Fibroblast of lung (primary cell): ENCODE measurements at regions not wholly inside any gene's neighbourhood (a gene's known extent, or its start where the extent isn't known, plus 50 kb on each side); places are given as distances from the start of the nearest gene placed in this dataset.

Source experiments
- DNase-seq, 2 donors: peaks; one replicate each; pipeline versions ENCODE4 v3.0.0 to v3.0.0-alpha.2; 2010; ENCODE audit warnings: low read depth in 2 of 2
- H2AFZ ChIP-seq: 2 replicates; pipeline ENCODE4 v1.5.1; 2012; ENCODE audit warnings: low read length, control low read depth, inconsistent platforms
- H3K27ac ChIP-seq: 2 replicates; pipeline ENCODE4 v1.5.1; 2011; ENCODE audit warnings: low read length, control low read depth; ENCODE audit not compliant: insufficient read depth
- H3K27me3 ChIP-seq: 2 replicates; pipeline ENCODE4 v1.5.1; 2011; ENCODE audit warnings: mild to moderate bottlenecking, low read length; ENCODE audit not compliant: control insufficient read depth, insufficient read depth
- H3K36me3 ChIP-seq: 2 replicates; pipeline ENCODE4 v1.5.1; 2011; ENCODE audit warnings: low read length; ENCODE audit not compliant: control insufficient read depth, insufficient read depth
- H3K4me1 ChIP-seq: 2 replicates; pipeline ENCODE4 v1.5.1; 2011; ENCODE audit warnings: low read length; ENCODE audit not compliant: control insufficient read depth, insufficient read depth; ENCODE audit errors: extremely low read depth
- H3K4me2 ChIP-seq: 2 replicates; pipeline ENCODE4 v1.5.1; 2011; ENCODE audit warnings: low read length, control low read depth; ENCODE audit not compliant: insufficient read depth; ENCODE audit errors: extremely low read depth
- H3K4me3 ChIP-seq, 4 experiments: fragments of 200-600 bp in 1 of 4; sonication (generic) in 1 of 4; replicated peaks in 1 of 4; 2 replicates each; pipeline ENCODE4 v1.5.1; 2011 to 2016; ENCODE audit warnings: low read length in 4 of 4, low read depth in 3 of 4, mild to moderate bottlenecking in 3 of 4, control low read depth in 2 of 4, inconsistent platforms in 1 of 4, mixed read lengths in 1 of 4; ENCODE audit not compliant: insufficient read depth in 1 of 4; ENCODE audit errors: control extremely low read depth in 1 of 4
- H3K79me2 ChIP-seq: 2 replicates; pipeline ENCODE4 v1.5.1; 2012; ENCODE audit warnings: mild to moderate bottlenecking, low read length, inconsistent platforms; ENCODE audit not compliant: control insufficient read depth, insufficient read depth
- H3K9ac ChIP-seq: 2 replicates; pipeline ENCODE4 v1.5.1; 2011; ENCODE audit warnings: mild to moderate bottlenecking, low read length, control low read depth; ENCODE audit not compliant: insufficient read depth
- H3K9me3 ChIP-seq: 2 replicates; pipeline ENCODE4 v1.5.1; 2012; ENCODE audit warnings: low read depth, low read length; ENCODE audit not compliant: control insufficient read depth, insufficient read depth
- H4K20me1 ChIP-seq: 2 replicates; pipeline ENCODE4 v1.5.1; 2011; ENCODE audit warnings: low read length; ENCODE audit not compliant: control insufficient read depth, insufficient read depth; ENCODE audit errors: extremely low read depth
- EZH2 ChIP-seq: IDR thresholded peaks from 2 replicates; pipeline ENCODE4 v1.5.1; 2012; ENCODE audit warnings: low read length, control low read depth, mild to moderate bottlenecking; ENCODE audit errors: missing control alignments
- TF ChIP-seq, protein P1 (sequence below), 2 donors: IDR thresholded peaks in 1 of 2; conservative IDR thresholded peaks in 1 of 2; 1 replicate in 1 of 2; 2 replicates in 1 of 2; pipeline ENCODE4 v1.5.1; 2011 to 2012; ENCODE audit warnings: low read length in 2 of 2, control low read depth in 1 of 2, inconsistent platforms in 1 of 2, low read depth in 1 of 2, mild to moderate bottlenecking in 1 of 2

DNA sequence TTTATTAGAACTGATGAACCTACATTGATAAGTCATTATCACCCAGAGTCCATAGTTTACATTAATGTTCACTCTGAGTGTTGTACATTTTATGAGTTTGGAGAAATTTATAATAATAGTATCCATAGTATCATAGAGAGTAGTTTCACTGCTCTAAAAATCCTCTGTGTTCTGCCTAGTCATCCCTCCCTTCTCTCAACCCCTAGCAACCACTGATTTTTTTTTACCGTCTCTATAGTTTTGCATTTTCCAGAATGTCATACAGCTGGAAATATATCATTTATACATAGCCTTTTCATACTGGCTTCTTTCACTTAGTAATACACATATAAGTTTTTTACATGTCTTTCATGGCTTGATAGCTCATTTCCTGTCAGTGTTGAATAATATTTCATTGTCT is 231.1 kb downstream of the RAD51AP2 start:
- Histone ChIP-seq H3K27ac (no peak overlapping the region), H3K4me2 (no peak overlapping the region), H3K4me1 (no peaks in the 10 kb centered on the region), H3K9me3 (no peaks in the 10 kb centered on the region), H4K20me1 (no peaks in the 10 kb centered on the region), H3K9ac (no peak overlapping the region), H2AFZ (no peak overlapping the region), H3K4me3 (no peak overlapping the region), H3K79me2 (no peaks in the 10 kb centered on the region), H3K27me3 (no peaks in the 10 kb centered on the region), H3K36me3 (no peaks in the 10 kb centered on the region)
- TF ChIP-seq, protein P1, sequence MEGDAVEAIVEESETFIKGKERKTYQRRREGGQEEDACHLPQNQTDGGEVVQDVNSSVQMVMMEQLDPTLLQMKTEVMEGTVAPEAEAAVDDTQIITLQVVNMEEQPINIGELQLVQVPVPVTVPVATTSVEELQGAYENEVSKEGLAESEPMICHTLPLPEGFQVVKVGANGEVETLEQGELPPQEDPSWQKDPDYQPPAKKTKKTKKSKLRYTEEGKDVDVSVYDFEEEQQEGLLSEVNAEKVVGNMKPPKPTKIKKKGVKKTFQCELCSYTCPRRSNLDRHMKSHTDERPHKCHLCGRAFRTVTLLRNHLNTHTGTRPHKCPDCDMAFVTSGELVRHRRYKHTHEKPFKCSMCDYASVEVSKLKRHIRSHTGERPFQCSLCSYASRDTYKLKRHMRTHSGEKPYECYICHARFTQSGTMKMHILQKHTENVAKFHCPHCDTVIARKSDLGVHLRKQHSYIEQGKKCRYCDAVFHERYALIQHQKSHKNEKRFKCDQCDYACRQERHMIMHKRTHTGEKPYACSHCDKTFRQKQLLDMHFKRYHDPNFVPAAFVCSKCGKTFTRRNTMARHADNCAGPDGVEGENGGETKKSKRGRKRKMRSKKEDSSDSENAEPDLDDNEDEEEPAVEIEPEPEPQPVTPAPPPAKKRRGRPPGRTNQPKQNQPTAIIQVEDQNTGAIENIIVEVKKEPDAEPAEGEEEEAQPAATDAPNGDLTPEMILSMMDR (conservative IDR thresholded peaks at IDR 0.05 in 1 of 2, IDR thresholded peaks at IDR 0.05 in 1 of 2; ENCODE audit: low read depth in 1 of 2, low read length in 2 of 2): no peak
- no peak for TF ChIP-seq EZH2
- DNase-seq: no peak

DNA sequence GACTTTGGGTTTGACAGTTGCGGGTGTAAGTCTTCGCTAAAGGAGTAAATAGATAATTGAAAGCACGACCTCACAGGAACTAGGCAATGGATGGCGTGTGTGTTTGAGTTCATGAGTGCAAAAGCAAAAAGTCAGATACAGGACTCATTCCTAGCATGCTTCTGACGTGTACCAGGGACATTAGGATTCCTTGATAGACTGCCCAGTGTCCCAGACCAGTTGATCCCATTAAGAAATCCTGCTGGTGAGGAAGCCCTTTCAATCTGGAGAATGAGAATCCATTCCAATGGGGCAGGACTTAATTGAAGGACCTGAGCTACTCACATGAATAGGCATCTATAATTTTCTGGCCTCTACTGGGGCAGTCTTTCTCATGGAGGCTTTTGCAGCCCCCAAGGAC is 235.4 kb downstream of the RAD51AP2 start:
- Histone ChIP-seq H3K4me3 (no peak overlapping the region), H3K9me3 (no peaks in the 10 kb centered on the region), H3K4me2 (no peak overlapping the region), H4K20me1 (no peaks in the 10 kb centered on the region), H2AFZ (no peak overlapping the region), H3K9ac (no peak overlapping the region), H3K4me1 (no peaks in the 10 kb centered on the region), H3K27me3 (no peaks in the 10 kb centered on the region), H3K27ac (no peak overlapping the region), H3K36me3 (no peaks in the 10 kb centered on the region), H3K79me2 (no peaks in the 10 kb centered on the region)
- no peak for DNase-seq
- no peak for TF ChIP-seq EZH2
- TF ChIP-seq, protein P1 (conservative IDR thresholded peaks at IDR 0.05 in 1 of 2, IDR thresholded peaks at IDR 0.05 in 1 of 2; ENCODE audit: low read depth in 1 of 2, low read length in 2 of 2): no peak

DNA sequence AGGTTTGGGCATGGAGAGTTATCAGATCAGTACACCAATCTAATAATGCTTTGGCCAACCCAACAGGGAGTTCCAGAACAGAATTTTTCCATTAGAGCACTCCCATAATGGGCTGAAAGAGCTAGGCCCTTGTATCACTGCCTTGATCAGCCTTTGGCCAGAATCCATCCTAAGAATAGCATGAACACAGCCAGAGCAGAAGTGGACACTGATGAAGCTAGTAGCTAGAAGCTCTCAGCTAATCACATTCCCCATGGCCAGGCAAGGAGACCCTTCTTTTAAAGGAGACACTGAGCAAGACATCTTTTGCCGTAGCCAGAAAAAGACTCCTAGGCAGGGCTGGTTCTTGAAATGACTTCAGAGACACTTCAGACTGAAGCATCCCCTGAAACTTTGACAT is 236.0 kb downstream of the RAD51AP2 start:
- TF ChIP-seq, protein P1 (conservative IDR thresholded peaks at IDR 0.05 in 1 of 2, IDR thresholded peaks at IDR 0.05 in 1 of 2; ENCODE audit: low read depth in 1 of 2, low read length in 2 of 2): no peak
- no peak for TF ChIP-seq EZH2
- Histone ChIP-seq H3K36me3 (no peaks in the 10 kb centered on the region), H3K27ac (no peak overlapping the region), H3K4me1 (no peaks in the 10 kb centered on the region), H3K4me3 (no peak overlapping the region), H3K9me3 (no peaks in the 10 kb centered on the region), H3K4me2 (no peak overlapping the region), H2AFZ (no peak overlapping the region), H3K27me3 (no peaks in the 10 kb centered on the region), H3K9ac (no peak overlapping the region), H3K79me2 (no peaks in the 10 kb centered on the region), H4K20me1 (no peaks in the 10 kb centered on the region)
- DNase-seq: no peak
